ENCODE measurements at regions not wholly inside any gene's neighbourhood (a gene's known extent, or its start where the extent isn't known, plus 50 kb on each side); places are given as distances from the start of the nearest gene placed in this dataset.

DNA sequence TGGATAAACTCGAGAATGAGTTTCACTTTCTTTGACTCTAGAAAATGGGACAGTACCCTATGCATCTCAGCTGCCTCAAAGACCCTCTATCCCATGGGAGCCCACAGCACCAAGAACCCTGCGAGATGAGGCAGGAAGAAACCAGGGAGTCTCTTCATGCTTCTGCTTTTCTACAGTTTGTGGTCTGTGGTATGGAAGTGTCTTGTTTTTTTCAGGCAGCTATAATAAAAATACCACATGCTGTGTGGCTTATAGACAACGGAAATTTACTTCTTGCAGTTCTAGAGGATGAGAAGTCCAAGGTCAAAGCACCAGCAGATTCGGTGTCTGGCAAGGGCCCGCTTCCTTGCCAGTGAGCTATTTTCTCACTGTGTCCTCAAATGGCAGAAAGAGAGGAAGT, 257.9 kb downstream of the SUCLG1 start:
- H3K4me2 ChIP-seq (ENCODE audit: low read depth, low read length, poor library complexity, severe bottlenecking) = no peak overlapping the region
- H3K9me3 ChIP-seq (ENCODE audit: insufficient read depth, low read depth, low read length) = no peaks in the 10 kb centered on the region
- H3K9me2 ChIP-seq (replicated peaks; ENCODE audit: low read depth, low read length) = peaks cover 5% of the 10 kb centered on the region; the same call in 1 of the 2 replicates
- H3F3A ChIP-seq (ENCODE audit: low read depth) = no peaks in the 10 kb centered on the region
- H3K36me3 ChIP-seq (ENCODE audit: insufficient read depth, low read length) = no peaks in the 10 kb centered on the region
- H3K9ac ChIP-seq (ENCODE audit: low read depth, low read length, poor library complexity, severe bottlenecking) = no peak overlapping the region
- no peaks in the 10 kb centered on the region for H3K4me1 ChIP-seq (ENCODE audit: insufficient read depth, low read length, poor library complexity, severe bottlenecking)
- H2AFZ ChIP-seq (ENCODE audit: low read length) = no peak overlapping the region
- H3K27me3 ChIP-seq (ENCODE audit: insufficient read depth, low read length, poor library complexity, severe bottlenecking) = no peaks in the 10 kb centered on the region
- TF ChIP-seq, protein P1, sequence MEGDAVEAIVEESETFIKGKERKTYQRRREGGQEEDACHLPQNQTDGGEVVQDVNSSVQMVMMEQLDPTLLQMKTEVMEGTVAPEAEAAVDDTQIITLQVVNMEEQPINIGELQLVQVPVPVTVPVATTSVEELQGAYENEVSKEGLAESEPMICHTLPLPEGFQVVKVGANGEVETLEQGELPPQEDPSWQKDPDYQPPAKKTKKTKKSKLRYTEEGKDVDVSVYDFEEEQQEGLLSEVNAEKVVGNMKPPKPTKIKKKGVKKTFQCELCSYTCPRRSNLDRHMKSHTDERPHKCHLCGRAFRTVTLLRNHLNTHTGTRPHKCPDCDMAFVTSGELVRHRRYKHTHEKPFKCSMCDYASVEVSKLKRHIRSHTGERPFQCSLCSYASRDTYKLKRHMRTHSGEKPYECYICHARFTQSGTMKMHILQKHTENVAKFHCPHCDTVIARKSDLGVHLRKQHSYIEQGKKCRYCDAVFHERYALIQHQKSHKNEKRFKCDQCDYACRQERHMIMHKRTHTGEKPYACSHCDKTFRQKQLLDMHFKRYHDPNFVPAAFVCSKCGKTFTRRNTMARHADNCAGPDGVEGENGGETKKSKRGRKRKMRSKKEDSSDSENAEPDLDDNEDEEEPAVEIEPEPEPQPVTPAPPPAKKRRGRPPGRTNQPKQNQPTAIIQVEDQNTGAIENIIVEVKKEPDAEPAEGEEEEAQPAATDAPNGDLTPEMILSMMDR (conservative IDR thresholded peaks at IDR 0.05; ENCODE audit: low read length) = no peak
- TF ChIP-seq EZH2phosphoT487 (IDR thresholded peaks at IDR 0.05; ENCODE audit: borderline replicate concordance) = no peak
- H3K79me2 ChIP-seq (ENCODE audit: insufficient read depth, low read length) = no peaks in the 10 kb centered on the region
- no peaks in the 10 kb centered on the region for H4K20me1 ChIP-seq (ENCODE audit: insufficient read depth, low read length, poor library complexity, severe bottlenecking)
- no peak overlapping the region for H3K4me3 ChIP-seq (ENCODE audit: low read length, poor library complexity, severe bottlenecking)

DNA sequence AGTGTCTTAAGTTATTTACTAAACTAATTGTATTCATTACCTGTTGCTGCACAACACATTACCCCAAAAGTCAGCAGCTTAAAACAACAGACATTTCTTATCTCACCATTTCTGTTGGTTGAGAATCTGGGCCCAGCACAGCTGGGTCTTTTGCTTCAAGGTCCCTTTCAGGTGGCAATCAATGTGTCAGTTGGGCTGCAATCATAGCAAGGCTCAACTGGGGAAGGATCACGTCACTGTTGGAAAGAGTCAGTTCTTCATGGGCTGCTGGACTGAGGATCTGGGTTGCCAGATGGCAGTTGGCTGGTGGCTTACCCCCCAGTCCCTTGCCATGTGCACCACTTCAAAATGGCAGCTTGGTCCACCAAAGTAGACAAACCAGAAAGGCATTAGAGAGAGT, 261.2 kb downstream of the SUCLG1 start:
- no peak overlapping the region for H2AFZ ChIP-seq (ENCODE audit: low read length)
- no peaks in the 10 kb centered on the region for H3K79me2 ChIP-seq (ENCODE audit: insufficient read depth, low read length)
- H3K9ac ChIP-seq (ENCODE audit: low read depth, low read length, poor library complexity, severe bottlenecking) = no peak overlapping the region
- peaks cover 5% of the 10 kb centered on the region; the same call in 1 of the 2 replicates for H3K9me2 ChIP-seq (replicated peaks; ENCODE audit: low read depth, low read length)
- H3K4me1 ChIP-seq (ENCODE audit: insufficient read depth, low read length, poor library complexity, severe bottlenecking) = no peaks in the 10 kb centered on the region
- no peak overlapping the region for H3K4me3 ChIP-seq (ENCODE audit: low read length, poor library complexity, severe bottlenecking)
- H3F3A ChIP-seq (ENCODE audit: low read depth) = no peaks in the 10 kb centered on the region
- H4K20me1 ChIP-seq (ENCODE audit: insufficient read depth, low read length, poor library complexity, severe bottlenecking) = no peaks in the 10 kb centered on the region
- no peaks in the 10 kb centered on the region for H3K27me3 ChIP-seq (ENCODE audit: insufficient read depth, low read length, poor library complexity, severe bottlenecking)
- no peak for TF ChIP-seq EZH2phosphoT487 (IDR thresholded peaks at IDR 0.05; ENCODE audit: borderline replicate concordance)
- TF ChIP-seq, protein P1 (conservative IDR thresholded peaks at IDR 0.05; ENCODE audit: low read length) = no peak
- no peak overlapping the region for H3K4me2 ChIP-seq (ENCODE audit: low read depth, low read length, poor library complexity, severe bottlenecking)
- H3K36me3 ChIP-seq (ENCODE audit: insufficient read depth, low read length) = no peaks in the 10 kb centered on the region
- H3K9me3 ChIP-seq (ENCODE audit: insufficient read depth, low read depth, low read length) = no peaks in the 10 kb centered on the region

DNA sequence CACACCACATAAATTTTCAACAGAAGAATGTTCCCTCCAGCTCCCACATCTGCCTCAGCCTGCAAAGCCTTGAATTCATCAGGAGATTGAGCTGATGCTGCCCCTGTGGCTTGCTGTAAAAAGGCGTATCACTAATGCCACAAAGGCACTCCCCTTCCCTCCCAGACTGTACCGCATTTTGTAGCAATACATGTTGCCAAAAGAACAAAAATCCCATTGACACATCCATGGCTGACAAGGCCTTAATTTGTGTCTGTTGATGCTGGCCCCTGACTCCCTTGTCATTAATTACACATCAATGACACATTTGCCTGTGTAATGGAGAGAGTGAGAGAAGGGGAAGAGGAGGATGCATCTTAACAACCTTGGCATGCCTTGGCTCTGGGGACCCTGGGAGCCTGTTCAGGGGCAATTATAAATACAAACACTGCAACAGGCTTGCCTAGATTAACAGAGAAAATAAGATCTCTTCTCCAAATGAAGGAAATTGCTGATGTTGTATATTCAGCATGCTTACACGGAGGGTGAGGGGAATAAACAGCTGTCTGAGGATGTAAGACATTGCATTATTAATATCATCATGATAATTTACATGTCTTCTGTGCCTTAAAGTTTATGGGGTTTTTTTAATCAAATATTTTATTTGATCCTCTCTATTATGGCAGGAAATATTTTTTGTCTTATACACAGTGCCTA, 264.0 kb downstream of the SUCLG1 start:
- Histone ChIP-seq H3K36me3 (ENCODE audit: insufficient read depth, low read length) (no peaks in the 10 kb centered on the region), H3K4me1 (ENCODE audit: insufficient read depth, low read length, poor library complexity, severe bottlenecking) (no peaks in the 10 kb centered on the region), H3K9ac (ENCODE audit: low read depth, low read length, poor library complexity, severe bottlenecking) (no peak overlapping the region), H2AFZ (ENCODE audit: low read length) (no peak overlapping the region), H3K9me3 (ENCODE audit: insufficient read depth, low read depth, low read length) (no peaks in the 10 kb centered on the region), H3F3A (ENCODE audit: low read depth) (no peaks in the 10 kb centered on the region), H3K4me3 (ENCODE audit: low read length, poor library complexity, severe bottlenecking) (no peak overlapping the region), H3K27me3 (ENCODE audit: insufficient read depth, low read length, poor library complexity, severe bottlenecking) (no peaks in the 10 kb centered on the region), H3K79me2 (ENCODE audit: insufficient read depth, low read length) (no peaks in the 10 kb centered on the region), H3K9me2 (replicated peaks; ENCODE audit: low read depth, low read length) (peaks cover 5% of the 10 kb centered on the region; the same call in 1 of the 2 replicates), H4K20me1 (ENCODE audit: insufficient read depth, low read length, poor library complexity, severe bottlenecking) (no peaks in the 10 kb centered on the region), H3K4me2 (ENCODE audit: low read depth, low read length, poor library complexity, severe bottlenecking) (no peak overlapping the region)
- no peak for TF ChIP-seq EZH2phosphoT487 (IDR thresholded peaks at IDR 0.05; ENCODE audit: borderline replicate concordance)
- TF ChIP-seq, protein P1 (conservative IDR thresholded peaks at IDR 0.05; ENCODE audit: low read length) = no peak

Measured in Loucy (cell line).